Dendritic cell treated with granulocyte-macrophage colony-stimulating factor and Interleukin-4, amounts not matched to agents 40 ng/mL and 50 ng/mL, for 4 days (primary cell): ENCODE measurements at regions not wholly inside any gene's neighbourhood (a gene's known extent, or its start where the extent isn't known, plus 50 kb on each side); places are given as distances from the start of the nearest gene placed in this dataset.

Experiments used
- H3K27ac Mint-ChIP-seq: one replicate; pipeline ENCODE4 v1.8.0; 2022; ENCODE audit warnings: mild to moderate bottlenecking, mixed read lengths
- H3K27me3 Mint-ChIP-seq: one replicate; pipeline ENCODE4 v1.8.0; 2022; ENCODE audit warnings: mild to moderate bottlenecking, mixed read lengths
- H3K36me3 Mint-ChIP-seq: one replicate; pipeline ENCODE4 v1.8.0; 2022; ENCODE audit warnings: low read depth, mixed read lengths
- H3K4me1 Mint-ChIP-seq: one replicate; pipeline ENCODE4 v1.8.0; 2022; ENCODE audit warnings: low read depth, mixed read lengths
- H3K4me3 Mint-ChIP-seq: one replicate; pipeline ENCODE4 v1.8.0; 2022; ENCODE audit warnings: mild to moderate bottlenecking, moderate library complexity, mixed read lengths
- H3K9me3 Mint-ChIP-seq: one replicate; pipeline ENCODE4 v1.8.0; 2022; ENCODE audit warnings: mixed read lengths
- intact Hi-C: fragments of 100-400 bp; cut with micrococcal nuclease; formaldehyde crosslinking; loops from one replicate; pipeline ENCODE4 v1.15.0; 2022

GRCh38 chr6:87884203-87884602 is 163.4 kb upstream of the SPACA1 start:
- no peak overlapping the region for H3K27ac Mint-ChIP-seq
- intact Hi-C loops = no loop called here
- H3K4me1 Mint-ChIP-seq = no peaks in the 10 kb centered on the region
- H3K9me3 Mint-ChIP-seq = peaks cover 9% of the 10 kb centered on the region
- H3K27me3 Mint-ChIP-seq = no peaks in the 10 kb centered on the region
- no peaks in the 10 kb centered on the region for H3K36me3 Mint-ChIP-seq
- no peak overlapping the region for H3K4me3 Mint-ChIP-seq

GRCh38 chr6:87881342-87881895 is 166.2 kb upstream of the SPACA1 start:
- no peaks in the 10 kb centered on the region for H3K4me1 Mint-ChIP-seq
- peaks cover 9% of the 10 kb centered on the region for H3K9me3 Mint-ChIP-seq
- H3K4me3 Mint-ChIP-seq = no peak overlapping the region
- intact Hi-C loops = no loop called here
- no peaks in the 10 kb centered on the region for H3K36me3 Mint-ChIP-seq
- H3K27me3 Mint-ChIP-seq = peaks cover 4% of the 10 kb centered on the region
- no peak overlapping the region for H3K27ac Mint-ChIP-seq

GRCh38 chr6:87879132-87879861 is 168.3 kb upstream of the SPACA1 start:
- intact Hi-C loops = no loop called here
- Mint-ChIP-seq H3K9me3 (peaks cover 9% of the 10 kb centered on the region), H3K4me1 (no peaks in the 10 kb centered on the region), H3K4me3 (no peak overlapping the region), H3K27ac (no peak overlapping the region), H3K36me3 (no peaks in the 10 kb centered on the region), H3K27me3 (peaks cover 16% of the 10 kb centered on the region)

GRCh38 chr6:87875781-87876180 is 171.9 kb upstream of the SPACA1 start:
- Mint-ChIP-seq H3K27me3 (peaks cover 19% of the 10 kb centered on the region), H3K4me1 (no peaks in the 10 kb centered on the region), H3K9me3 (no peaks in the 10 kb centered on the region), H3K36me3 (no peaks in the 10 kb centered on the region), H3K4me3 (no peak overlapping the region), H3K27ac (no peak overlapping the region)
- intact Hi-C loops = no loop called here

GRCh38 chr6:87873556-87873955 is 171.5 kb upstream of the AKIRIN2 start:
- no peaks in the 10 kb centered on the region for H3K4me1 Mint-ChIP-seq
- H3K36me3 Mint-ChIP-seq = no peaks in the 10 kb centered on the region
- peaks cover 19% of the 10 kb centered on the region for H3K27me3 Mint-ChIP-seq
- no peaks in the 10 kb centered on the region for H3K9me3 Mint-ChIP-seq
- intact Hi-C loops = no loop called here
- no peak overlapping the region for H3K4me3 Mint-ChIP-seq
- no peak overlapping the region for H3K27ac Mint-ChIP-seq

GRCh38 chr6:87870556-87870955 is 168.5 kb upstream of the AKIRIN2 start:
- intact Hi-C loops = no loop called here
- no peak overlapping the region for H3K27ac Mint-ChIP-seq
- H3K4me3 Mint-ChIP-seq = no peak overlapping the region

GRCh38 chr6:87869064-87869905 is 167.3 kb upstream of the AKIRIN2 start:
- H3K36me3 Mint-ChIP-seq = no peaks in the 10 kb centered on the region
- H3K4me3 Mint-ChIP-seq = no peak overlapping the region
- no peaks in the 10 kb centered on the region for H3K4me1 Mint-ChIP-seq
- H3K27ac Mint-ChIP-seq = no peak overlapping the region
- peaks cover 4% of the 10 kb centered on the region for H3K27me3 Mint-ChIP-seq
- H3K9me3 Mint-ChIP-seq = no peaks in the 10 kb centered on the region
- intact Hi-C loops = no loop called here

More at GRCh38 chr6:87870556-87870955, 168.5 kb upstream of the AKIRIN2 start:
- no peaks in the 10 kb centered on the region for H3K36me3 Mint-ChIP-seq
- H3K4me1 Mint-ChIP-seq = no peaks in the 10 kb centered on the region
- H3K27me3 Mint-ChIP-seq = peaks cover 9% of the 10 kb centered on the region
- no peaks in the 10 kb centered on the region for H3K9me3 Mint-ChIP-seq

- no peak overlapping the region for H3K4me3 Mint-ChIP-seq
- H3K36me3 Mint-ChIP-seq = no peaks in the 10 kb centered on the region
- H3K27me3 Mint-ChIP-seq = peaks cover 3% of the 10 kb centered on the region
- intact Hi-C loops = no loop called here
- H3K27ac Mint-ChIP-seq = no peak overlapping the region
- peaks cover 17% of the 10 kb centered on the region for H3K9me3 Mint-ChIP-seq
- H3K4me1 Mint-ChIP-seq = no peaks in the 10 kb centered on the region
Observed at GRCh38 chr6:87860902-87861301, 158.9 kb upstream of the AKIRIN2 start.

- no peaks in the 10 kb centered on the region for H3K36me3 Mint-ChIP-seq
- H3K4me1 Mint-ChIP-seq = no peaks in the 10 kb centered on the region
- peaks cover 17% of the 10 kb centered on the region for H3K9me3 Mint-ChIP-seq
- H3K4me3 Mint-ChIP-seq = no peak overlapping the region
- intact Hi-C loops = no loop called here
- peaks cover 3% of the 10 kb centered on the region for H3K27me3 Mint-ChIP-seq
- H3K27ac Mint-ChIP-seq = no peak overlapping the region
Observed at GRCh38 chr6:87858440-87858839, 156.4 kb upstream of the AKIRIN2 start.

- no peak overlapping the region for H3K4me3 Mint-ChIP-seq
- intact Hi-C loops = no loop called here
- H3K27me3 Mint-ChIP-seq = no peaks in the 10 kb centered on the region
- H3K27ac Mint-ChIP-seq = no peak overlapping the region
- no peaks in the 10 kb centered on the region for H3K9me3 Mint-ChIP-seq
- no peaks in the 10 kb centered on the region for H3K4me1 Mint-ChIP-seq
- H3K36me3 Mint-ChIP-seq = no peaks in the 10 kb centered on the region
Observed at GRCh38 chr6:87851674-87852299, 149.8 kb upstream of the AKIRIN2 start.

GRCh38 chr6:87848616-87849015 is 146.6 kb upstream of the AKIRIN2 start:
- Mint-ChIP-seq H3K4me3 (no peak overlapping the region), H3K36me3 (no peaks in the 10 kb centered on the region), H3K4me1 (no peaks in the 10 kb centered on the region), H3K9me3 (no peaks in the 10 kb centered on the region), H3K27me3 (no peaks in the 10 kb centered on the region), H3K27ac (no peak overlapping the region)
- intact Hi-C loops = no loop called here

- intact Hi-C loops = no loop called here
- no peaks in the 10 kb centered on the region for H3K4me1 Mint-ChIP-seq
- H3K27ac Mint-ChIP-seq = no peak overlapping the region
- H3K4me3 Mint-ChIP-seq = no peak overlapping the region
- H3K36me3 Mint-ChIP-seq = no peaks in the 10 kb centered on the region
- no peaks in the 10 kb centered on the region for H3K27me3 Mint-ChIP-seq
- no peaks in the 10 kb centered on the region for H3K9me3 Mint-ChIP-seq
Observed at GRCh38 chr6:87847830-87848210, 145.8 kb upstream of the AKIRIN2 start.

GRCh38 chr6:87847135-87847829 is 145.2 kb upstream of the AKIRIN2 start:
- Mint-ChIP-seq H3K36me3 (no peaks in the 10 kb centered on the region), H3K27me3 (no peaks in the 10 kb centered on the region), H3K9me3 (no peaks in the 10 kb centered on the region), H3K27ac (no peak overlapping the region), H3K4me3 (no peak overlapping the region), H3K4me1 (no peaks in the 10 kb centered on the region)
- intact Hi-C loops = no loop called here
